ENCODE measurements at regions not wholly inside any gene's neighbourhood (a gene's known extent, or its start where the extent isn't known, plus 50 kb on each side); places are given as distances from the start of the nearest gene placed in this dataset.

DNA sequence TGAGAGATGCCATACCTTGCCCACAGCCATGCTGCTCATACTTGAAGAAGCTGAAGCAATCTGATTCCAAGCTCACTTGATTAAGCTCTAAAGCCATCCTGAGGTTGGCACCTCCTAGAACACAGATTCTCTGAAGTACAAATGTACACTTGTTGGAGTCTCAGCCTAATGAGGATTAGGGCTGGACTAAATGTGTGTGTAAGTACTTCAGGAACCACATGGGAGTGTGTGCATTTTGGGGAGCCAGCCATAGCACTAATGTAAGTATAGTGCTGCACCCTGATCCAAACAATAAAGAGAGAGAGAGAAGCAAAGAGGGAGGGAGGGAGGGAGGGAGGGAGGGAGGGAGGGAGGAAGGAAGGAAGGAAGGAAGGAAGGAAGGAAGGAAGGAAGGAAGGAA, 458.6 kb downstream of the MAFB start:
- DNase-seq (ENCODE audit: low spot score) = no peak

DNA sequence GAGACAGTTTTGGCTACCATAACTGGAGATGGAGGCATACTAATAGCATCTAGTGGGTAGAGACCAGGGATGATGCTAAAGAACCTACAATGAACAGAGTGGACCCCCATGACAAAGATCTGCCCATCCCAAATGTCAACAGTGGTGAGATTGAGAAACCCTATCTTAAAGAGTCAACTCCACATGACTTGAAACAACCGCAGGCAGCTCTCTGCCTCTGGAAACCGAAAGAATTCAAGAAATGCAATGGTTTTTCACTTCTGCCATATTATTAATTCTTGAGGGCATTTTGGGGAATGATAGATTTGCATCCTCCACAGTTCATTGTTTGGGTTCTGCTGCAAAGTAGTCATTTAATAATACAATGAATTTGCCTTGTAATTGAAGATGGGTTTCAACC, 463.4 kb downstream of the MAFB start:
- DNase-seq (ENCODE audit: low spot score) = no peak

DNA sequence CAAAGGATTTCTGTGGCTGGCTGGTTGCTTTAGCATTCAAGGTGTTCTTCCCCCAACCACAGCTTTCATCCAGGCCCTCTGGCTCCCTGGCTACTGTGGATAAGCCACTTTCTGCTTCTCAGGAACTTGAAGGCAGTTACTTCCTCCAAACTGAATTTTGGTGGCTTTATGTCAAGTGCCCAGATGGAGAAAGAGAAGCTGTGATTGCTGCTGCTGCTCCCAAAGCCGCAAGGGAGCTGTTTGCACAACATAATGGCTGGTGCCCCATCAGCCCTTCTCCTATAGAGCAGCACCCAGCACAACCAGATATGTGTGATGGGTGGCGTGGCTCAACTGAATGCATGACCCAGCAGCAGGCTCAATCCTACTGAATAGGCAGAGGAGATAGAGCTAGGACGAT, 465.2 kb downstream of the MAFB start:
- DNase-seq (ENCODE audit: low spot score) = no peak

DNA sequence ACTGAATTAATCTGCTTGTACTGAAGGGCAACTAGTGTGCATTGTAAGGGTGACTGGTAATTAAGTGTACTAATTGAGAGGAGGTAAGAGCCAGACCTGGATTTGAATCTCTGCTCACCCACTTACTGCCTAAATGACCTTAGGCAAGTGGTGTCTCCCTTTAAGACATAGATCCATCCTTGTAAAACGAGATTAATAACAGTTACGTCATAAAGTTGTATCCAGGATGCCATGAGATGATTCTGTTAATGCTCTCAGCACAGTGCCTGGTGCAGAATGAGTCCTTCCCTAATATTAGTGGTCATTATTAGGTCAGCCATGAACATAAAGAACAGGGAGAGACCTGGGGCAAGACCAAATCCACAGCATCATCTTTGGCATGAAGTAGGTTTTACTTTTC, 470.1 kb downstream of the MAFB start:
- DNase-seq (ENCODE audit: low spot score) = no peak

DNA sequence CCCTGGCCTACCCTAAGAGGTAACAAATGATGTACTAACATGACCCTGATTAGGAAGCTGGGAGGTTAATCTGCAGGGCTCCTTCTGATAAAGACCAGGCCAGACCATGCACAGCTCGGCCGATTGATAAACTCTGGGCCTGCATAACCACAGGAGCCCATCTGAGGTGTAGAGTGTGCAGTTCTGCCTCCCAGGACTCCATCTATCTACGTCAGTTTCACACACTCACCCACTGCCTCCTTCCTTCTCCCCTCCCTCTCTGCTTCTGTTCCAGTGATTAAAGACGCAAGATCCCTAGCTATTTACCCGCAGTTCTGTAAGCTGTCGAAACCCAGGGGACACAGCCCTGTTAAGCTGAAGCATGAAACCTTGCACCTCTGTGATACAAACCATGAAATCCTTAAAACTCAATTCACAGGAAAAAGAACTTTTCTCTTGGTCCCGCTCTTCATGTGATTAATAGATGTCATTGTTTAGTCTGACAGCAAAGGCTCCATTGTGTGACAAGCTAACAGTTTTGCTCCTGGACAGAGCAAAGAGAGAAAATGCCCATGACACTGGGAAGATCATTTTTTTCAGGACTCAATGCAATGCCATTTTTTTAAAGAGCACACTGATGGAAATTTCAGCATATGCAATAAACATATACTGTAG, 470.6 kb downstream of the MAFB start:
- DNase-seq (ENCODE audit: low spot score) = no peak

DNA sequence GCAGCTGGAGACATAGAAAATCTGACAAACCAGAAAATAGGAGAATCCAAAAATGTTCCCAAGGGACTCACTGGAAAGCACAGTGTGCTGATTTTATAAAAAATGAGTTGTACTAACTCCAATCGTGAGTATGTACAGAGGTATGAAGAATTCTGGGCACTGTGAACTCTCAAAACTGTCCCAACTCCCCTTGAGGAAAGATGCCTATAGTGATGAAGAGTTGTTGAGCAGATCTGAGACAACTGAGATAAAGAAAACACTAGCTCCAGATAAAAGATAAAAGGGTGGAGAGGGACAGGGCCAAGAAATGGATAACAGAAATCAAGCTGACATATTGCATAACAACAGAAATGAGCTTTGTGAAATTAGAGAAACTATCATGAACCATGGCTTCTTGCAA, 481.4 kb downstream of the MAFB start:
- no peak for DNase-seq (ENCODE audit: low spot score)

DNA sequence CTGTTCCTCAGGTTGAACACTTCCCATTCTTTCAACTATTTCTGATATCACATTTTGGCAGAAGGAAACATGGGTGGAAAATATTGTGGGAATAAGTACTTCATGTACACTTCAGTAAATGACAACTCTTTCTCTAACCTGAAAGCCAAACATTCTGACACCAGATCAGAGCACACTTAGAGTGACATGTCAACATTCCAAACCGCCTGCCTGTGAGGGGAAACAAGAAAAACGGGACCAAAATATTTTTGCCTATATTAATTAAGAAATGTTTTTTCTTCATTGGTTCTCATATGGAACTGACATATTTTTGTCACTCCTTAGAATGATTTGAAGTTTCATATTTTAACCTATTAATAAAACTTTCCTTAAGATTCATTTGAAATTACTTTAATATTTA, 483.1 kb downstream of the MAFB start:
- no peak for DNase-seq (ENCODE audit: low spot score)

DNA sequence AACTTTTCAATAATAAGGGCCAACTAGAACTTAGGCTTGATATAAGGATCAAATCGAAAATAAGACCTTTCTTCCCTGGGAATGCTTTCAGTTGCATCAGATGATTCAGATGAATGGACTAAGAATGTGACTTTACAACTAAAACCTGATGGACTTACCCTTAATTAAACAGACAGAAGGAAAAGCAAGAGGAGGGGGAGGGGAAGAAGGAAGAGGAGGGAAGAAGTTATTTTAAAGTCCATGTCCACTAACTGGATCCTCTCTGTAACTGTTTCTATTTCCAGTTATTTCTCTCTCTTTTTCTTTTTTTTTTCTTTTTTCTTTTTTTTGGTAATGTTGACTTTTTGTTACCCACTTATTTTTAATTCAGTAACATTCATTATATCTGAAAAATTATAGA, 486.0 kb downstream of the MAFB start:
- no peak for DNase-seq (ENCODE audit: low spot score)

DNA sequence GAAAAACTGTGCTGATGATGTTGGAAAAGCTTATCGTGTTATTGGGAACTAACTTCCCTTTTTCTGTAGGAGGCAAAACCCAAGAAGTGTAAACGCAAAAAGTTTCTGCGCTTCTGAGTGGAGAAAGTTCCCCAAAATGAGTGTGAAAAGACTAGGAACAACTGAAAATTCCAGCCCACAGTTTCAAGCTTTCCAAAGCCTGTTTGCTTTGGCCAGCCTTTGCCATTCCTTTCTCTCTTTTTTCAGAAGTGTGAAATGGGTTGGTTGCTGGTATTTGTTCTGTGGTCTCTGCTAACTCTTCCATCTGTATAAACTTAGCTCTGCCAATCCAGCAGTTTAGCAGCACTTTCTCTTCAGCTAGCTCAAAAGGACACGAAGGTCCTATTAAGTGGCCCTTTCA, 491.3 kb downstream of the MAFB start:
- no peak for DNase-seq (ENCODE audit: low spot score)

DNA sequence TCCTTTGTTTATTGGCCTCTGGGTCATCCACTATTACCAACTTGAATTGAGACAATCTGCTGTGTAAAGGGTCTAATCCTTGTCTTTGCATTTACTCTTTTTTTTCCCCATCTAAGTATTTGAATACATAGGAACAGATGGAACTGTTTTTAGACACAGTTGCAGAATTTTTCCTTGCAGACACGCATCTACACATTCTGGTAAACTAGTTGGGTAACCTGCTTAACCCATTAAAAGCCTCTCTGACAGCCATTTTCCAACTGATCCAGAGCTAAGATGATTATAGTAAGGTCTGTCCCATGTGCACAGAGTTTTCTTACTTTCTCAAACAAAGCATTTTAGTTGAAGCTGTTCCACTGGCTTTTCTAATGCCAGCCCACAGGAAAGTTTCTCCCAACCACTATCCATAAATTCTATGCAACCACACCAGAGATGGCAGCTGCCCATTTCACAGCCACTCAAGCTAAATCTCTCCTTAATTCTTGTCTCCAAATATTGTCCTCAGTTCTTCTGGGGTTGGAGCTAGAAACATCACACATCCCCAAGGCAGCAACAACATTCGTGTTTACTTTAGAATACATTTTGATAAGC, 492.1 kb downstream of the MAFB start:
- DNase-seq (ENCODE audit: low spot score) = no peak

DNA sequence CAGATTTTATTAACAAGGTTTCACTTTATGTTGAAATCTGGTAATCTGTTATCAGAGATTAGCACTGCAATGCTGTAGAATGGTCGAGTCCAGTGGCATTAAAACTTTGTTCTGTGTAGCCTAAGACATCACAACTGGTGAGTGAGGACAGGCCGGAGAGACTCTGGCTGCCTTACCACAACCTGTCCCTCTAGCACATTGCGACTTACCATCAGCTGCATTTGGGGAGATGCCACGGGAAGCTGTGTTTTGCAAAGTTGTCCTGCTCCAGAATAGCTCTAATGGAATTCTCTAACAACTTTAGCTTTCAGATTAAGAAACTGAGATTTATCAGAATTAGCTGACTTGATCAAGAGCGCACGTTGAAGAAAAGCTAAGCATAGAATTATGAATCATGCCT, 493.3 kb downstream of the MAFB start:
- DNase-seq (ENCODE audit: low spot score) = no peak

DNA sequence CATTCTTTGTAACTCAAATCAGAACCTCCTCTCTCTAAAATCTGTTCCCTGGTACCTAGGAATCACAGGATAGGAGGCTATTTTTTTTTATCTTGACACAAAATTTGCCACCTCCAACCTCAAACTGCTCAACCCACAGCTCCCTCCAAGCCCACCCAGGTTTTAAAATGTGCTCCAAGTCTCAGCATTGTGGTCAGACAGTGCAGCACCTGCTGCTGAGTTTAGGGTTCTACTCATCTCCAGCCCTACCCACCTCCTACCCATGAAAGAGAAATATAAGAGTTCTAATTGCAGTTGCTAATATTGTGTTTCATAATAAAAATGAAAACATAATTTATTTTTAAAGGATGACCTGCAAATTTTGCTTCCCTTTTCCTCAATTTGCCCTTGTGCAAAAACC, 496.5 kb downstream of the MAFB start:
- no peak for DNase-seq (ENCODE audit: low spot score)

DNA sequence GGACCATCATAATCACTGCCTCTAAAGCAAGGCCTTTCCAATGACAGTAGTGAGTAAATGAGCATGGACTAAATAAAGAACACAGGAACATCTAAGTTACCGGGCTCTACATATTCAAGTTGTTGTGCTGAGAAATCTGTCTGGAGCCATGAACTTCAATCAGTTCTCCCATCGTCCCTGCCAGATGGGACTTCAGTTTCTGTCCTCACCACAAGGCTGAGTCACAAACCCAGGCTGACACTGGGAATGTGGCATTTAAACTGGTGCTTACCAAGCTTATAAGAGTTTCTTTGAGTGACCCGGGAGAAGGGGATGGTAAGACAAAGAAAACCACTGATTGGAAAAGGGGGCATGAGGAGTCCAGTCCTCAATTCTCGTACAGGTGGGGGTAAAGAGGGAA, 497.0 kb downstream of the MAFB start:
- DNase-seq (ENCODE audit: low spot score) = no peak

DNA sequence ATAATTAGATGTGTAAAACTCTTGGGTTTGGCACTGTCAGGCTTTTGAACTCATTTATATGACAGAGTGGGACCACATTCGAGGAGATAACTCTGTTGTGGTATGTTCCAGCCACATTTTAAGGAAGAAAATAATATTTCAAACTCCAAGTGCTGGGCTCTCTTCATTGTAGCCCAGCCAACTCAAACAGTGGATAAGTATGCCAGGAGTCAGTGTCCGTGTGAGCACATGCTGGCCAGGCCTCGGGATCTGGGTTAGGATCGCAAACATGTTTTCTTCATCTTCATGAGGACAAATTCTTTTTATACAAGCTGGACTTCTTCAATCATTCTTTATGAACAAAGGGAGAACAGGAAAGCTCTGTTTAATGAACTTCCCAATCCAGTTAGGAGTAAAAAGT, 497.5 kb downstream of the MAFB start:
- DNase-seq (ENCODE audit: low spot score) = no peak

DNA sequence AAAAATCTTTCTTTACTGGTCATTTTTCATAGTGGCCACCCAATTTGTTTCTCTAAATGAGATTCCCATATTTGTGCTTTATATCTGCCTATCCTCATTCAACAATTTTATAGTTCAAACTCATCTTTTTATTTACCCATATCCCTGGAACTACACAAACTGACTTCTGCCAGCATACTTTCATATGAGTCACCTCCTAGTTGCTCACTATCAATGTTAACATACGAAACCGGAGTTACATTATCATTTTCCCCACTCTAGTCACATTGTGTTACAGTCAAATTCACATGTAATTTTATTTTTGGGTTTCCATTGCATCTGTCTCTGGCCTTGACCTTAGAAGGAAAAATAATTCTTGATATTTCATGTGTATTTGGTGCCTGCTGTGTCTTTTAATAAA, 499.4 kb downstream of the MAFB start:
- DNase-seq (ENCODE audit: low spot score) = no peak

DNA sequence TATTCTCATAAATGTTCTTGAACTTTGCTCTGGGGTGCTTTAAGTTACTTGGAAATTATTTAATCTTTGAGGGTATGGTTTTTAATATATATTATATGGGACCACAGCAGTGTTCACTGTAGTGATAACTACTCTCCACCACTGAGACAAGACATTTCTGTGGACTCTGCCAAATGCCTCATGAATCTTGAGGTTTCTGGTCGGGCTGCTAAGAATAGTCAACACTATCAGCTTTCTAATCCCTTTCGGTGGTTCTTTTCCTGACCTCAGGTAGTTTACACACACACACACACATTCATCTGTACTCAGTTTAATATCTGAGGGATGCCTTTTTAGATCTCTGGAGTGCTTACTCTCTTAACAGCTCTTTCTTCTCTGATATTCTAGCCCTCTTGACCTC, 500.7 kb downstream of the MAFB start:
- DNase-seq (ENCODE audit: low spot score) = no peak

DNA sequence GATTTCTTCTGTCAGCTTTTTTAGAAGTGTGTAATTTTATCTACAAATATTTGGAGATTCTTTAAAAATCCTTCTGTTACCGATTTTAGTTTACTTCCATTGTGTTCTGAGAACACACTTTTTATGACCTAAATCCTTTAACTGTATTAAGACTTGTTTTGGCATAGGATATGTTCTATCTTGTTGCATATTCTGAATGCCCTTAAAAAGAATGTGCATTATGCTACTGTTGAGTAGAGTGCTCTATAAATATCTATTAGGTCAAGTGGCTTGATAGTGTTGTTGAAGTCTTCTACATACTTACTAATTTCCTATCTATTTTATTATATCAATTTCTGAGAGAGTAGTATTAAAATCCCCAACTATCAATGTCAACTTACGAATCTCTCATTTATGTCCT, 502.2 kb downstream of the MAFB start:
- no peak for DNase-seq (ENCODE audit: low spot score)

DNA sequence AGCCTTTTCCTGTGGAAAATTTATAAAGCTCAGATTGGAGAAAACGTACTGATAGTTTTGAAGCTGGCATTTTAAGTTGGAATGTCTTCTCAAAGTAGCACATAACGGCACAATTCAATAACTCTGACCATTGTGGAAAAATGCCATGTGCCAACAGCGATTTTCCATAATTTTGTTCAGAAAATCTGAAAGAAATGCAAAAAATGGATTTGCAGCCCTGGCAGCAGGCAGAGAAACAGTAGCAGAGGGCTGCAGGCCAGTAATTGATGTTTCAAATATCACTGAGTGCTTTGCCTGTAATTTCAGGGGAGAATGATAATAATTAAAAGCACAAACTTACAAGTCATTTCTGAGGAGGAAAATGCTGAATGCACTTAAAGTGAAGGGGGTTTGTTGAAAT, 507.4 kb downstream of the MAFB start:
- DNase-seq (ENCODE audit: low spot score) = no peak

DNA sequence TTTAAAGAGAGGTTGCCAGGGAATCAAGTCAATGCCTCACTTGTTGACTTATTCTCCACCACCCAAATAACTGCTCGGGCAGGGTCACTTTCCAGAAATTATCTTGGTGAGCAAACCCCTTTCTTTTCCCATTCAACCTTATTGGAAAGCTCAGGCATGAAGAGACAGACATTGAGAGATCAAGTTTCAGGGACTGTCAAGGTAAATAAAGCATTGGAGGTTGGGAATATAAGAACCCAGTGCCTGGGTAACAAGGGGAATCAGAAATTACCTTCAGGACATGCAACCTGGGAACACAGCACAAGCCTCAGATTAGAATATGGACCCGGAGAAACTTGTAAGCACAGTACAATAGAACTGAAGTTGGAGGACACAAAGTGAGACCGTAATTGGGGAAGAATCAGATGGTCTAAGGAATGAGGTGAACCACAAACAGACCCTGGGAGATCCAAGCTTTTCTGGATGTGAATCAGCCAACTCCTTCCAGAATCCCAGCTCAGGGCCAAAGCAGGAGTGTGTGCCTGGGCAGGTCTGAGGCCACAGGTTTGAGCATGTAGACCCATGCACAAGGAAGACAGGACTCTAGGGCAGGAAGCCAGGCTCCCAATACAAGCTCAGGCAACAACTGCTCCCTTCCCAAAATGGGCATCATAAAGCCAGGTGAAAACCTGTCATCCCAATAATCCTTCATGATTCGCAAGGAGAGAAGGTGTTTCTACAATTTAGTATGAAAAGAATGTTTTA, 512.8 kb downstream of the MAFB start:
- DNase-seq (ENCODE audit: low spot score) = no peak

DNA sequence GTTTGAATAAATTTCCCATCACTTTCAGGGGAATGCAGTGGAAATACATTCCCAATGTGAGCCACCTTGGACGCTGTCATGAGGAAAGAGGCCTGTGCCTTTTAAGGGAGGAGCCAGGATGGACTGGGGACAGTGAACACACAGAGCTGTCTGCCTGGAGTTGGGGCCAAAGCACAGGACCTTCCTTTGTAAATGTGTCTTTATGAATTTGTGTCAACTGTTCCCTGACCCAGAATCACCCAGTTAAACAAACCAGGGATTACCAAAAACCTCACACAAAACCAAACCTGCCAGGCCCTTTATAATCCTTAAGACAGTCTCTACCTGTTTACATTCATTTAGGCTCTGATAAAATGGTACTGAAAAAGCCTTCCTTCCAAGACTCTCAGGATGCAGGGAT, 513.7 kb downstream of the MAFB start:
- DNase-seq (ENCODE audit: low spot score) = no peak

DNA sequence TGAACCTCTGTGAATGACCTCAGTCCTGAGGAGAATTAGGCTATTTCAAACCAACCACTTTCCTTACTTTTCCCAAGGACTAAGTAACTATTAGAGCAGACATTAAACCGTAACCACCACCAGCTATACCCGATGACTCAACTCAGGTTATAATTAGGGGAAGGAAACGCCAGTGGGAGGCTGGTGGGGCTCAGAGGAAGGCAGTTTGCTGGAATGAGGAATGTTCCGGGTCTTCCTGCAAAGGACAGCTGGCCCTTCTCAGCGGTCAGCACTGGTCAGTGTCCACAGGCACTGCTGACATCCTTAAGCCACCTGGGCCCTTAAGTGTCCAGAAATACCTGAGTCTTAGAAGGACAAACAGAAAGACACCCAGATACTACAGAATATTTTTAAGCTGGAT, 515.2 kb downstream of the MAFB start:
- DNase-seq (ENCODE audit: low spot score) = no peak

DNA sequence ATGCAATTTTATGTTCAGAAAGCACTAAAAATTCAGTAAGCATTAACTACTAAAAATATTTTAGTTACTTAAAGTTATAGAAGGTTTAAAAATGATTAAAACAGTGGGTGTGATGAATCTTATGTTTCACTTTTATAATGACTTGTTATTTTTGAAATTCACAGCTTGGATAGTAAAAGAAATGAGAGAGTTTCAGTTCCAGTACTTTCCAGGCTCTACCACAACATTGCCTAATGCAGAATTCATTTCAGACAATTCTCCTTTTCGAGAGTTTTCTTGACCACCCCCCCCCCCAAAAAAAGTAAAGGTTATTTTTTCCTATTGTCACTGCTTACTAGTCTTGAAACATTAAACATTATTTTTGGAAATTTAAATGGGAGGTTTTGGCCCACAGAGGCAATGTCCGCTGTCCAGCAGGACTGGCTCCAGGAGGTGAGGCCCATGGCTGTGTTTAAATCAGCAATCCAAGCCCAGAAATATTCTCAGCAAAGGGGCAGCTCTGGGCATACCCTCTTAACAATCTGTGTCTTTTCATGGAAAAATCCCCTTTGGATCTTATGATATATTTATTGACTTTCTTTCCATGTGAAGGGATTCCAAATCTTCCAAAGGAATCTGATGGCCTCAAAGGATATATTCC, 519.9 kb downstream of the MAFB start:
- no peak for DNase-seq (ENCODE audit: low spot score)

DNA sequence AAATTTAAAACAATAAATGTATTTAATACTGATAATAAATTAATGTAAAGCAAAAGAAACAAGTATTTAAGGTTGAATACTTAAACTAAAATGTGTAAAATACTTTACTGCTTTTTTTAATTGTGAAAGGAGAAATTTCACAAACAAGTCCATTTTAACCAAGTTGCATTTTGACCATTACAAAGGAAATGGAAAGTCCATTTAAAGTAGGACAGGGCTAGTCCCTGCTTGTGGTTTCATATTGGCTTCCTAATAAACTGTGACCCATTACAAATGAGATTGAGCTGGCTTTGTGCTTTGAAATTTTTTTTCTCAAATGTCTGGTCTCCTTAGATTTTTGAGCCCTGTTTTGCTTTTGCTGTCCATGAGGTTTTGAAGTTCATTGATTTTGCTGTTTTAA, 527.6 kb downstream of the MAFB start:
- DNase-seq (ENCODE audit: low spot score) = no peak
